Activated T-helper 2 cell treated with anti-CD3 and anti-CD28 coated beads, Interferon-gamma antibody, Interleukin-2, Interleukin-4, amounts not matched to agents 10 μg/mL and 5 μg/mL and 100 μg/mL, durations not matched to agents 14 hours and 24 hours and 36 hours (primary cell): ENCODE measurements at regions not wholly inside any gene's neighbourhood (a gene's known extent, or its start where the extent isn't known, plus 50 kb on each side); places are given as distances from the start of the nearest gene placed in this dataset.

Source experiments
- DNase-seq: peaks from one replicate; pipeline ENCODE4 v3.0.0; 2021; ENCODE audit warnings: low spot score
- H3K27ac Mint-ChIP-seq: one replicate; pipeline ENCODE4 v1.8.0; 2021; ENCODE audit warnings: mixed read lengths
- H3K27me3 Mint-ChIP-seq: one replicate; pipeline ENCODE4 v1.8.0; 2021; ENCODE audit warnings: low read depth, mixed read lengths
- H3K36me3 Mint-ChIP-seq: one replicate; pipeline ENCODE4 v1.8.0; 2021; ENCODE audit warnings: low read depth, mixed read lengths
- H3K4me1 Mint-ChIP-seq: one replicate; pipeline ENCODE4 v1.8.0; 2021; ENCODE audit warnings: low read depth, mixed read lengths
- H3K4me3 Mint-ChIP-seq: one replicate; pipeline ENCODE4 v1.8.0; 2021; ENCODE audit warnings: low read depth, mild to moderate bottlenecking, moderate library complexity, mixed read lengths
- H3K9me3 Mint-ChIP-seq: one replicate; pipeline ENCODE4 v1.8.0; 2021; ENCODE audit warnings: mixed read lengths
- intact Hi-C: fragments of 100-400 bp; cut with micrococcal nuclease; formaldehyde crosslinking; loops from one replicate; pipeline ENCODE4 v1.15.1; 2023

DNA sequence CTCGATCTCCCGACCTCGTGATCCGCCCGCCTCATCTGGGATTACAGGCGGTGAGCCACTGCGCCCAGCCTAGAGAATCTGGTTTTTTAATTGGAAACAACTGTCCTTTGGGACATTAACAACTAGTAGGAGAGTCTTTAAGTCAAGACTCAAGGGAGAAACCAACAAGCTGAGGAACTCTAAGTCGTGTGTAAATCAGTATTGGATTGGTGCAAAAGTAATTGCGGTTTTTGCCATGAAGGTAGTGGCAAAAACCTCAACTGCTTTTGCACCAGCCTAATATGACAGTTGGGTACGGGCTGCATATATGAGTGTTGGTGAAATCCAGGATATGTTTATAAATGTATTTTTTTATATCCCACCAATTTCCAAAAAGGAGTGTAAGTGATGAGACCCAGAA is 113.9 kb upstream of the PLXNA4 start:
- H3K4me3 Mint-ChIP-seq = no peak overlapping the region
- no peak overlapping the region for H3K27ac Mint-ChIP-seq
- H3K36me3 Mint-ChIP-seq = no peaks in the 10 kb centered on the region
- intact Hi-C loops = no loop called here
- no peak for DNase-seq
- peaks cover 5% of the 10 kb centered on the region for H3K27me3 Mint-ChIP-seq
- no peaks in the 10 kb centered on the region for H3K9me3 Mint-ChIP-seq
- H3K4me1 Mint-ChIP-seq = no peaks in the 10 kb centered on the region

GRCh38 chr7:132687981-132688383 is 111.7 kb upstream of the PLXNA4 start:
- no peaks in the 10 kb centered on the region for H3K4me1 Mint-ChIP-seq
- H3K27me3 Mint-ChIP-seq = peaks cover 7% of the 10 kb centered on the region
- no peak for DNase-seq
- no peaks in the 10 kb centered on the region for H3K9me3 Mint-ChIP-seq
- H3K27ac Mint-ChIP-seq = no peak overlapping the region
- no peaks in the 10 kb centered on the region for H3K36me3 Mint-ChIP-seq
- intact Hi-C loops = no loop called here
- no peak overlapping the region for H3K4me3 Mint-ChIP-seq

- no peak overlapping the region for H3K27ac Mint-ChIP-seq
- H3K4me3 Mint-ChIP-seq = no peak overlapping the region
- no peaks in the 10 kb centered on the region for H3K9me3 Mint-ChIP-seq
- DNase-seq = no peak
- peaks cover 7% of the 10 kb centered on the region for H3K27me3 Mint-ChIP-seq
- H3K36me3 Mint-ChIP-seq = no peaks in the 10 kb centered on the region
- intact Hi-C loops = no loop called here
- no peaks in the 10 kb centered on the region for H3K4me1 Mint-ChIP-seq
Observed at GRCh38 chr7:132687016-132687415, 110.7 kb upstream of the PLXNA4 start.

GRCh38 chr7:132685277-132685676 is 109.0 kb upstream of the PLXNA4 start:
- no peak overlapping the region for H3K27ac Mint-ChIP-seq
- no peaks in the 10 kb centered on the region for H3K9me3 Mint-ChIP-seq
- no peak for DNase-seq
- H3K4me3 Mint-ChIP-seq = no peak overlapping the region
- peaks cover 7% of the 10 kb centered on the region for H3K27me3 Mint-ChIP-seq
- intact Hi-C loops = no loop called here
- H3K36me3 Mint-ChIP-seq = no peaks in the 10 kb centered on the region
- no peaks in the 10 kb centered on the region for H3K4me1 Mint-ChIP-seq

DNA sequence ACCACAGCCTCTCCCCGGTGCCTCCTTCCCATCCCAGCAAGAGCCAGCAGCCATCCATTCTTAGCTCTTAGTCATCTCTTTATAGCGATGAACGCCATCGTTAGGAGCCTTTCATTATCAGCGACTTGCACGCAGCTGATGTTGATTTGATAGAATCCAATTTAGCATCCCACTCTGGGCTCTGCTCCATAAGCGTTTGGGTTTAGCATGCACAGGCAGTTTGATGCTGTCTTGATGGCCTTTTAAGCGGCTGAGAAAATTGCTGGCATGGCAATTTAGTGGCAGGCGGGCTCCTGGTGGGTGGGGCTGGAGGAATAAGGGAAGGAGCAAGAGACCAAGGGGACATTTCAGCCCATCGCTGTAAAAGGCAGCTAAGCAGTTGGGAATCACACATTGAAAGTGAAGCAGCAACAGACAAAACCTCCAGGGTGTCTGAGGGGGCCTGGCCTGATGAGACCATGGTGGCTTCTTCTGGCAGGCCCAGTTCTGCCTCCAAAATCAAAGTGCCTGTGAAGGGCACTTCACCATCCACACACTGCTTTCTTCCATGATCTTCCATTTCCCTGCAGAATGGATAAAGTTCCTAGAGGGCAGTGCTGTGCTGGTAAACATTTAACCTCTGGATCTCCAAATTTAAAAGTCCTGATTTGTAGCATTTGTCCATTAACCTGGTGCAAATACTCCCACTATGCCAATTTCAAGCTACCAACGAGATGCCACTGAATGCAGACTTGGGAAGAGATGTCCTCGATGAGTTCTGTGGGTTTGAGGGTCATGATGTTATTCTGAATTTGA is 107.8 kb upstream of the PLXNA4 start:
- no peak overlapping the region for H3K27ac Mint-ChIP-seq

DNA sequence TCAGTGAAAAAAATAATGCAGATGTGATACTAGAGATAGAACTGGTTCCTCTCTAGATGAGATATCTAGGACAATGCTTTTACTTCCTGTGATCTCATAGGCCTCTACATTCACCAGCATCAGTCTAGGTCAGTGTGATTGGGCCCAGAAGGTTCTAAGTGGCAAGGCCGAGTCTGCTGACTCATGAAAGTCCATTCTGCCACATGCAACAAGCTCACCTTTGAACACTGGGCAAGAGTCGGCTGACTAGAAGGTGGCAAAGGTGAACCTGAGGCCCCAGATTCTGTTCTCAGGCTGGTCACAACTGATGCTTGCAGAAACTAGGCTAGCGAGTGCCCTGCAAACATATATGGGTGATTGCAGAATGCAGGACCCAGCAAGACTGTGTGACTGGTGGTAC is 105.7 kb upstream of the PLXNA4 start:
- Mint-ChIP-seq H3K4me3 (no peak overlapping the region), H3K27me3 (peaks cover 2% of the 10 kb centered on the region), H3K9me3 (no peaks in the 10 kb centered on the region), H3K4me1 (no peaks in the 10 kb centered on the region), H3K27ac (no peak overlapping the region), H3K36me3 (no peaks in the 10 kb centered on the region)
- intact Hi-C loops = no loop called here
- DNase-seq = no peak

More for the DNA sequence above, 107.8 kb upstream of the PLXNA4 start:
- Mint-ChIP-seq H3K4me1 (no peaks in the 10 kb centered on the region), H3K4me3 (no peak overlapping the region), H3K36me3 (no peaks in the 10 kb centered on the region), H3K9me3 (no peaks in the 10 kb centered on the region), H3K27me3 (peaks cover 7% of the 10 kb centered on the region)
- DNase-seq = no peak
- intact Hi-C loops = no loop called here

GRCh38 chr7:132680590-132680989 is 104.3 kb upstream of the PLXNA4 start:
- no peak for DNase-seq
- no peak overlapping the region for H3K4me3 Mint-ChIP-seq
- H3K36me3 Mint-ChIP-seq = no peaks in the 10 kb centered on the region
- no peaks in the 10 kb centered on the region for H3K4me1 Mint-ChIP-seq
- intact Hi-C loops = no loop called here
- no peaks in the 10 kb centered on the region for H3K9me3 Mint-ChIP-seq
- H3K27ac Mint-ChIP-seq = no peak overlapping the region
- H3K27me3 Mint-ChIP-seq = peaks cover 2% of the 10 kb centered on the region

DNA sequence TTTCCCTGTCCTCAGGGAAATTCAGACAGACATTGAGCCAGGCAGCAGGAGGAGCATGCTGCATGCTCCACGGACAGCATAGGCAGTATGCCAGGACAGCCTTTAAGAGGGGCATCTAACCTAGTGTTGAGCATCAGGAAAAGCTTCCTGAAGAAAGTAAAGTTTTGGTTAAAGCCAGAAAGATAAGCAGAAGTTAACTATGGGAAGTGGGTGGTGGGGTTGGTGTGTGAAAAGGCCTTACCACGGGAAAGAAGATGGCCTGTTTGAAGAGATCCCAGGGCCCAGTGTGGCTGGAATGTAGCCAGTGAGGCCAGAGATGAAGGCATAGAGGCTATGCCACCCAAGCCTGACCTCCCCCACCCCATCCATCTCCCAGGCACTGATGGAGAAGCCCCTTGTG is 102.4 kb upstream of the PLXNA4 start:
- H3K27ac Mint-ChIP-seq = no peak overlapping the region
- H3K4me3 Mint-ChIP-seq = no peak overlapping the region
- intact Hi-C loops = no loop called here
- no peaks in the 10 kb centered on the region for H3K36me3 Mint-ChIP-seq
- no peaks in the 10 kb centered on the region for H3K9me3 Mint-ChIP-seq
- no peak for DNase-seq
- H3K27me3 Mint-ChIP-seq = peaks cover under 1% of the 10 kb centered on the region
- H3K4me1 Mint-ChIP-seq = no peaks in the 10 kb centered on the region

DNA sequence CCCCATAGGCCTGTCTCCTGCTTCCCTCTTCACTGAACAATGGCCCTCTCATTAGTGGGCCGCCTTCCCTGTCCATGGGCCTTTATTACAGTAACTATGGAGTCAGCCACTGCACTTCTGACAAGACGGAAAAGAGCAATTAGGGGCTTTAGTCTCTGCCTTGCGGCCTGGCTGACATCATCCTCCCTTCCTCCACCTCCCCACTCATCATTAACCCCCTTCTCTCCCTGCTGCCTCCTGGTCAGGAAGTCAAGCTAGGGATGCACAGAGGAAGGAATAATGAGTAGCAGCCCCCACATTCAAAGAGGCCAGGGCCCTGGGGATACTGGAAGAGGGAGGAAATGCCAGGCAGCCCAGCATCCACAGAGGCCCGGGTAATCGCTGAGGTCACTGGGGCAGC is 101.6 kb upstream of the PLXNA4 start:
- H3K27me3 Mint-ChIP-seq = no peaks in the 10 kb centered on the region
- H3K36me3 Mint-ChIP-seq = no peaks in the 10 kb centered on the region
- no peak overlapping the region for H3K27ac Mint-ChIP-seq
- H3K4me3 Mint-ChIP-seq = no peak overlapping the region
- H3K9me3 Mint-ChIP-seq = peaks cover 3% of the 10 kb centered on the region
- no peak for DNase-seq
- H3K4me1 Mint-ChIP-seq = no peaks in the 10 kb centered on the region
- intact Hi-C loops = no loop called here

GRCh38 chr7:132672200-132672990 is 96.1 kb upstream of the PLXNA4 start:
- no peak overlapping the region for H3K27ac Mint-ChIP-seq
- no peaks in the 10 kb centered on the region for H3K27me3 Mint-ChIP-seq
- peaks cover 4% of the 10 kb centered on the region for H3K9me3 Mint-ChIP-seq
- H3K4me1 Mint-ChIP-seq = no peaks in the 10 kb centered on the region
- no peak for DNase-seq
- no peak overlapping the region for H3K4me3 Mint-ChIP-seq
- no peaks in the 10 kb centered on the region for H3K36me3 Mint-ChIP-seq
- intact Hi-C loops = no loop called here

GRCh38 chr7:132666774-132667172 is 90.5 kb upstream of the PLXNA4 start:
- Mint-ChIP-seq H3K4me3 (no peak overlapping the region), H3K4me1 (peaks cover 8% of the 10 kb centered on the region), H3K27me3 (no peaks in the 10 kb centered on the region), H3K9me3 (peaks cover 3% of the 10 kb centered on the region), H3K36me3 (no peaks in the 10 kb centered on the region), H3K27ac (peak overlapping the region; percentile 13)
- intact Hi-C loops = loop anchor here (1.0 kb wide), 1 partner anchor 11 kb away; no protein-coding TSS in a partner anchor
- DNase-seq = no peak

DNA sequence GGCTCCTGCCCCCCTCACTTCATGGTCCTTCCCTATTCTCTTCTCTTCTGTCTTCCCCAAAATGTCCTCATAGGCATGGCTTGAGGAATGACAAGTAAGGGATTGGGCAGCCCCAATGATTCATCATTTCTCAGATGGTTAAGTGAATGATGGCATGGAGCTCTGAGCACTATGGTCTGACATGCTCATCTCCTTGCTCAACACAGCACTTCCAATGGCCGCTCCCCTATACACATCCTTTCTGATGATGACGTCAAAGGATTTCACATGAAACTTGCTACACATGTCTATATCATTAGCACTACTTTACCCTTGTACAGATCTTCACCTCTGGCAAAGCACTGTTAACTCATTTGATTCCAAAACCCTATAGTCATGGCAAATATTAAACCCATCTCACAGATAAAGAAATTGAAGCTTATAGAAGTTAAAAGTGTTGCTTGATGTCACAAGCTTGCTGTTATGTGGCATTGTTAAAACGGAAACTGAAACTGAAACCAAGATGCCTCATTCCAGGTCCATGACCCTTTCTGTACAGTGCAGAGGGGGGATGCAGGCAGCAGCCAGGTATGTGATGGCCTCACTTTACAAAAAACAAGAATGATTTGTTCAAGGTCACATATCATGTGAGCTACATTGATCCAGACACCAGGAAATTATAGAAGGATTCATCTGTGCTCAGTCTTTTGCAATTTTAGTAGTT is 90.0 kb upstream of the PLXNA4 start:
- Mint-ChIP-seq H3K4me1 (peaks cover 8% of the 10 kb centered on the region), H3K27ac (peak overlapping the region; percentile 13), H3K27me3 (no peaks in the 10 kb centered on the region), H3K4me3 (no peak overlapping the region), H3K36me3 (no peaks in the 10 kb centered on the region), H3K9me3 (peaks cover 6% of the 10 kb centered on the region)
- DNase-seq = no peak
- intact Hi-C loops = loop anchor here (1.0 kb wide), 1 partner anchor 11 kb away; no protein-coding TSS in a partner anchor
